Right lobe of liver (tissue), 4 donors: ENCODE measurements at regions not wholly inside any gene's neighbourhood (a gene's known extent, or its start where the extent isn't known, plus 50 kb on each side); places are given as distances from the start of the nearest gene placed in this dataset.

Source experiments
- CTCF ChIP-seq, 4 donors: fragments of 200-600 bp in 3 of 4; fragments of 450-650 bp in 1 of 4; IDR thresholded peaks; one replicate each; pipeline versions ENCODE4 v1.5.1 to v1.8.0; 2016 to 2022; ENCODE audit warnings: antibody characterized with exemption in 4 of 4, mild to moderate bottlenecking in 2 of 4
- POLR2A ChIP-seq: fragments of 450-650 bp; IDR thresholded peaks from one replicate; pipeline ENCODE4 v1.6.1; 2017; ENCODE audit warnings: antibody characterized with exemption, mild to moderate bottlenecking
- donor health status: DM: no; HTN: no; CAD: no.
- donor health status: DM: no; HTN: no; CAD: no.
- donor health status: DM: no; HTN: yes; CAD: no.

GRCh38 chr5:41661254-41661653 lies 150.9 kb upstream of the PLCXD3 start:
- TF ChIP-seq CTCF (IDR thresholded peaks at IDR 0.05) (no peak), POLR2A (no peak)
